GM12891 (cell line): ENCODE measurements at regions not wholly inside any gene's neighbourhood (a gene's known extent, or its start where the extent isn't known, plus 50 kb on each side); places are given as distances from the start of the nearest gene placed in this dataset.

Experiments
- POLR2A ChIP-seq: IDR thresholded peaks from 2 replicates; pipeline ENCODE4 v1.6.1; 2011; ENCODE audit warnings: low read depth, low read length, control low read depth
- POLR2AphosphoS5 ChIP-seq: IDR thresholded peaks from 2 replicates; pipeline ENCODE4 v1.6.1; 2011; ENCODE audit warnings: low read depth, low read length, control low read depth
- TAF1 ChIP-seq: IDR thresholded peaks from 2 replicates; pipeline ENCODE4 v1.6.1; 2011; ENCODE audit warnings: low read depth, low read length, control low read depth

- TF ChIP-seq POLR2AphosphoS5 (no peak), TAF1 (no peak), POLR2A (no peak)
These were observed 302.2 kb downstream of the RPS24 start for GRCh38 chr10:78335691-78336401.
